ENCODE measurements at regions not wholly inside any gene's neighbourhood (a gene's known extent, or its start where the extent isn't known, plus 50 kb on each side); places are given as distances from the start of the nearest gene placed in this dataset.

- H3K4me3 ChIP-seq (replicated peaks; ENCODE audit: insufficient read depth, low read length): no peak overlapping the region
- DNase-seq (ENCODE audit: low read depth in 1 of 2, low spot score in 1 of 2): no peak
- no peaks in the 10 kb centered on the region for H3K27me3 ChIP-seq (ENCODE audit: insufficient read depth, poor library complexity, severe bottlenecking)
- no peak overlapping the region for H3K27ac ChIP-seq (replicated peaks)
- no peak for TF ChIP-seq SPI1 (IDR thresholded peaks at IDR 0.05; ENCODE audit: borderline replicate concordance, low read depth)
- no peak for TF ChIP-seq POLR2AphosphoS5 (IDR thresholded peaks at IDR 0.05; ENCODE audit: low read depth)
- no peak for TF ChIP-seq GABPA (IDR thresholded peaks at IDR 0.05; ENCODE audit: low read depth)
- TF ChIP-seq, protein P1, sequence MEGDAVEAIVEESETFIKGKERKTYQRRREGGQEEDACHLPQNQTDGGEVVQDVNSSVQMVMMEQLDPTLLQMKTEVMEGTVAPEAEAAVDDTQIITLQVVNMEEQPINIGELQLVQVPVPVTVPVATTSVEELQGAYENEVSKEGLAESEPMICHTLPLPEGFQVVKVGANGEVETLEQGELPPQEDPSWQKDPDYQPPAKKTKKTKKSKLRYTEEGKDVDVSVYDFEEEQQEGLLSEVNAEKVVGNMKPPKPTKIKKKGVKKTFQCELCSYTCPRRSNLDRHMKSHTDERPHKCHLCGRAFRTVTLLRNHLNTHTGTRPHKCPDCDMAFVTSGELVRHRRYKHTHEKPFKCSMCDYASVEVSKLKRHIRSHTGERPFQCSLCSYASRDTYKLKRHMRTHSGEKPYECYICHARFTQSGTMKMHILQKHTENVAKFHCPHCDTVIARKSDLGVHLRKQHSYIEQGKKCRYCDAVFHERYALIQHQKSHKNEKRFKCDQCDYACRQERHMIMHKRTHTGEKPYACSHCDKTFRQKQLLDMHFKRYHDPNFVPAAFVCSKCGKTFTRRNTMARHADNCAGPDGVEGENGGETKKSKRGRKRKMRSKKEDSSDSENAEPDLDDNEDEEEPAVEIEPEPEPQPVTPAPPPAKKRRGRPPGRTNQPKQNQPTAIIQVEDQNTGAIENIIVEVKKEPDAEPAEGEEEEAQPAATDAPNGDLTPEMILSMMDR (IDR thresholded peaks at IDR 0.05; ENCODE audit: insufficient read depth, low read length): no peak
- TF ChIP-seq, protein P2, sequence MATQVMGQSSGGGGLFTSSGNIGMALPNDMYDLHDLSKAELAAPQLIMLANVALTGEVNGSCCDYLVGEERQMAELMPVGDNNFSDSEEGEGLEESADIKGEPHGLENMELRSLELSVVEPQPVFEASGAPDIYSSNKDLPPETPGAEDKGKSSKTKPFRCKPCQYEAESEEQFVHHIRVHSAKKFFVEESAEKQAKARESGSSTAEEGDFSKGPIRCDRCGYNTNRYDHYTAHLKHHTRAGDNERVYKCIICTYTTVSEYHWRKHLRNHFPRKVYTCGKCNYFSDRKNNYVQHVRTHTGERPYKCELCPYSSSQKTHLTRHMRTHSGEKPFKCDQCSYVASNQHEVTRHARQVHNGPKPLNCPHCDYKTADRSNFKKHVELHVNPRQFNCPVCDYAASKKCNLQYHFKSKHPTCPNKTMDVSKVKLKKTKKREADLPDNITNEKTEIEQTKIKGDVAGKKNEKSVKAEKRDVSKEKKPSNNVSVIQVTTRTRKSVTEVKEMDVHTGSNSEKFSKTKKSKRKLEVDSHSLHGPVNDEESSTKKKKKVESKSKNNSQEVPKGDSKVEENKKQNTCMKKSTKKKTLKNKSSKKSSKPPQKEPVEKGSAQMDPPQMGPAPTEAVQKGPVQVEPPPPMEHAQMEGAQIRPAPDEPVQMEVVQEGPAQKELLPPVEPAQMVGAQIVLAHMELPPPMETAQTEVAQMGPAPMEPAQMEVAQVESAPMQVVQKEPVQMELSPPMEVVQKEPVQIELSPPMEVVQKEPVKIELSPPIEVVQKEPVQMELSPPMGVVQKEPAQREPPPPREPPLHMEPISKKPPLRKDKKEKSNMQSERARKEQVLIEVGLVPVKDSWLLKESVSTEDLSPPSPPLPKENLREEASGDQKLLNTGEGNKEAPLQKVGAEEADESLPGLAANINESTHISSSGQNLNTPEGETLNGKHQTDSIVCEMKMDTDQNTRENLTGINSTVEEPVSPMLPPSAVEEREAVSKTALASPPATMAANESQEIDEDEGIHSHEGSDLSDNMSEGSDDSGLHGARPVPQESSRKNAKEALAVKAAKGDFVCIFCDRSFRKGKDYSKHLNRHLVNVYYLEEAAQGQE (IDR thresholded peaks at IDR 0.05; ENCODE audit: insufficient replicate concordance, low read depth): no peak
Measured at GRCh38 chr12:97347956-97348355, 114.6 kb upstream of the RMST start.

GRCh38 chr12:97358361-97358760 is 104.2 kb upstream of the RMST start:
- DNase-seq (ENCODE audit: low read depth in 1 of 2, low spot score in 1 of 2): no peak
- TF ChIP-seq, protein P2 (IDR thresholded peaks at IDR 0.05; ENCODE audit: insufficient replicate concordance, low read depth): no peak
- no peak for TF ChIP-seq GABPA (IDR thresholded peaks at IDR 0.05; ENCODE audit: low read depth)
- TF ChIP-seq, protein P1 (IDR thresholded peaks at IDR 0.05; ENCODE audit: insufficient read depth, low read length): no peak
- TF ChIP-seq POLR2AphosphoS5 (IDR thresholded peaks at IDR 0.05; ENCODE audit: low read depth): no peak
- TF ChIP-seq SPI1 (IDR thresholded peaks at IDR 0.05; ENCODE audit: borderline replicate concordance, low read depth): no peak
- no peak overlapping the region for H3K27ac ChIP-seq (replicated peaks)
- H3K27me3 ChIP-seq (ENCODE audit: insufficient read depth, poor library complexity, severe bottlenecking): no peaks in the 10 kb centered on the region
- H3K4me3 ChIP-seq (replicated peaks; ENCODE audit: insufficient read depth, low read length): no peak overlapping the region

- DNase-seq (ENCODE audit: low read depth in 1 of 2, low spot score in 1 of 2): no peak
- no peak overlapping the region for H3K27ac ChIP-seq (replicated peaks)
- TF ChIP-seq, protein P2 (IDR thresholded peaks at IDR 0.05; ENCODE audit: insufficient replicate concordance, low read depth): no peak
- TF ChIP-seq GABPA (IDR thresholded peaks at IDR 0.05; ENCODE audit: low read depth) (no peak), POLR2AphosphoS5 (IDR thresholded peaks at IDR 0.05; ENCODE audit: low read depth) (no peak), SPI1 (IDR thresholded peaks at IDR 0.05; ENCODE audit: borderline replicate concordance, low read depth) (no peak)
- TF ChIP-seq, protein P1 (IDR thresholded peaks at IDR 0.05; ENCODE audit: insufficient read depth, low read length): no peak
- no peaks in the 10 kb centered on the region for H3K27me3 ChIP-seq (ENCODE audit: insufficient read depth, poor library complexity, severe bottlenecking)
- no peak overlapping the region for H3K4me3 ChIP-seq (replicated peaks; ENCODE audit: insufficient read depth, low read length)
Measured at GRCh38 chr12:97359021-97359690, 103.4 kb upstream of the RMST start.
